ENCODE measurements at regions not wholly inside any gene's neighbourhood (a gene's known extent, or its start where the extent isn't known, plus 50 kb on each side); places are given as distances from the start of the nearest gene placed in this dataset.
"Not testable (repeated sequence)": the region's sequence is repeated elsewhere in the genome, so short reads cannot be mapped to it uniquely, and the experiment has no call there.

GRCh38 chr2:89756616-89757015 is 1065.1 kb downstream of the RPIA start:
- DNase-seq, result not testable (repeated sequence)

DNA sequence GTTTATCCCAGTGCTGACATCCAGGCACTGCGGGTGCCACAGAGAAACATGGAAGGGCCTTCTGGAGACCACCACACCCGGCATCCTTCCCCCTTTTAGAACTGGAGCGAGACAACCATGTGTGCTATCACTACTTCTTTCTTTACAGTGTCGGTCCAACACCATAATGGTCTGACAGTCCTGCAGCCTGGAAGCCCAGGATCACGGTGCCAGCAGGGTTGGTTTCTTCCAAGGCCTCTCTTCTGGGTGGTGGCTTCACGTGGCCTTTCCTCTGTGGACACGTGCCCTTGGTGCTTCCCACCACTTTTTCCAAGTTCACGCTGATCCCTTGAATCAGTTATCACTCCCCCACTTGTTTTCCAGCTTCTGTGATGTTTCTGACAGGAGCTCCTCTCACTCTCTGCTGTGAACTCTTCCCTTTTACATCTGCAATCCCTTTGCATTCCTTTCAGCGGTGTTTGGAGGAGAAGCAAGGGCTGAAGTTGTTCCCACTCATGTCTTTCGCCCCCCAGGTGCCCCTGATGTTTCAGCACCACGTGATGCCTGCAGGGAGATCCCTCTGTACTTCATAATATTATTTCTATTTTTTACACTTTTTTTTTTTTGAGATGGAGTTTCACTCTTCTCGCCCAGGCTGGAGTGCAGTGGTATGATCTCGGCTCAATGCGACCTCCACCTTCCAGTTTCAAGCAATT is 1067.0 kb downstream of the RPIA start:
- not testable (repeated sequence) for DNase-seq

DNA sequence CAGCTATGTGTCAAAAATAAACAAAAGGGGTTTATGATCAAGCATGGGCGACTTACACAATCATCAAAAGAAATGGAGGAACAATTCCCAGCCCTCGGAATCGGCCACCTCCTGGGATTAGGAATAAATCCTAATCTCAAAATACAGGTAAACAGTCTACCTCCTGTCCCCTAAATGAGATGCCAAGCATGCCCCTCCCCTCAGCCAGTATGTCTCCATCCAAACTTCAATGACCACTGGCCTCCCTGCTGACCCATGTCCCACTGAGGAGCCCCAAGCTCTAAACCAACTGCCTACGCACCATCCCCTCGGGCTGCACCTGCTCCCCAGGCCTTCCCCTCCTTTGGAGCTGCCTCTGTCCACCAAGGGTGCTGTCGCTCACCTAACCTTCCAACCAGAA is 1069.3 kb downstream of the RPIA start:
- not testable (repeated sequence) for DNase-seq

DNA sequence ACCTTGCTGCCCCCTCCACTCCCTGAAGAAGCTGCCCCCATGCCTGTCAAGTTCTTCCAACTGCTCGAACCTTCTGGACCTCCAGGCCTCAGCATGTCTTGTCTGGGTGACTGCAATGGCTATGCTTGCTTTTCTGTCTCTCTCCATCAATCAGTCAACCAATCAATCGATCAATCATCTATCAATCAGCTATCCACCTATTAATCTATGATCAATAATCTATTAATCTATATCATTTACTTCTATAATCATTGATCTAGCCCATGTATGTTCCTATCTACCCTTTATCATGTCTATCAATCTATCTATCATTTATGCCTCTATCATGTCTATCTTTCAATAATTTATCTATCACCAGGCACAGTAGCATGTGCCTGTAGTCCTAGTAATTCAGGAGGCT is 1069.7 kb downstream of the RPIA start:
- not testable (repeated sequence) for DNase-seq

DNA sequence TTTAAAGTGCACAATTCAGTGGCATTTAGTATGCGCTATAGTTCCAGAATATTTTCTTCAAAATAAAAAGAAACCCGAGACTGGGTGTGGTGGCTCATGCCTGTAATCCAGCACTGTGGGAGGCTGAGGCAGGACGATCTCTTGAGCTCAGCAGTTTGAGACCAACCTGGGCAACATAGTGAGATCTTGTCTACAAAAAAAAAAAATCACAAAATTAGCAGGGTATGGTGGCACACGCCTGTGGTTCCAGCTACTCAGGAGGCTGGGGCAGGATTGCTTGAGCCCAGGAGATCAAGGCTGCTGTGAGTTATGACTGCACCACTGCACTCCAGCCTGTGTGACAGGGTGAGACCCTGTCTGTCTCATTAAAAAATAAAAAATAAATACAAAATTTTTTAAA is 1070.4 kb downstream of the RPIA start:
- DNase-seq, result not testable (repeated sequence)

- not testable (repeated sequence) for DNase-seq
Measured at GRCh38 chr2:89762461-89763253, 1071.2 kb downstream of the RPIA start.

- DNase-seq, result no peak
Measured at GRCh38 chr2:89763254-89763580, 1071.7 kb downstream of the RPIA start.

DNA sequence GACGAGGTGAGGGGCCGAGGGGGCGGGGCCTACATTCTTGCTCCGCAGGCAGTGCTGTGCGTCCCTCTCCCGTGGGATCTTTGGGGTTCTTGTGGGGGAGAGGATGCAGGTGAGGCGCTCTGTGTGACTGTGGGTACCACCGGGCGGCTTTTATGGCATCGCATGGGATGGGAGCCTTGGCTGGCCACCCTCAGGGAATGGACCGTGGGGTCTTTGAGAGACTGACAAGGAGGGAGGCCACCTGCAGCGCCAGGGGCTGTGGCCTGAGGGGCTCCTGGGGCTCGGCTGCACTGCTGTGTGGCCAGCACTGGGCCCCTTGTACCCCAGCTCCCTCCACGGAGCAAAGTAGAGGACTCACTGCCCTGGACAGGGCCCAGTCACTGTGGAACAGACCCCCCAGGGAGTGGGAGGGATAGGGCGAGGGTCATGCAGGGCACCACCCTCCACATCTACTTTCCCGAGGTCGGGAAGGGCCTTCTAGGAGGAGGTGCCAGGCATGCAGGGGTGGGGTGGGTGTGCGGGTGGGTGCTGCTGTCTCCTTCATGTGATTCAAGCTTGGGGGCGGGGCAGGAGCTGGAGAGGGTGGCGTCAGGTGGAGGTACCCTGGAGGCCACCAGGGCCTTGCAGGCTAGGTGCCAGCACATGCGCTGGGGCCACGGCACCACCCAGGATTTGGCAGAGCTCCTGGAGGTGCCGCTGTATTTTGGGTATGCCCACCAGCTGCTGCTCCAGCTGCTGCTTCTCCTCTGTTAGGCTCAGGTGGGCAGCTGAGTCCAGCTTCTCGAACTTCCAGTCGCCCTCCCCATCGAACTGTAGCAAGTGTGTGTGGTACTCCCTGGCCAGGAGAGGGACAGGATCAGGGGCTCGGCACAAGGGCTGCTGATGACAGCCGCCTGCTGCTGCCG is 1072.4 kb downstream of the RPIA start:
- DNase-seq, result no peak

- not testable (repeated sequence) for DNase-seq
Measured at GRCh38 chr2:89764571-89765360, 1073.3 kb downstream of the RPIA start.

GRCh38 chr2:89765361-89765718 is 1073.9 kb downstream of the RPIA start:
- not testable (repeated sequence) for DNase-seq

DNA sequence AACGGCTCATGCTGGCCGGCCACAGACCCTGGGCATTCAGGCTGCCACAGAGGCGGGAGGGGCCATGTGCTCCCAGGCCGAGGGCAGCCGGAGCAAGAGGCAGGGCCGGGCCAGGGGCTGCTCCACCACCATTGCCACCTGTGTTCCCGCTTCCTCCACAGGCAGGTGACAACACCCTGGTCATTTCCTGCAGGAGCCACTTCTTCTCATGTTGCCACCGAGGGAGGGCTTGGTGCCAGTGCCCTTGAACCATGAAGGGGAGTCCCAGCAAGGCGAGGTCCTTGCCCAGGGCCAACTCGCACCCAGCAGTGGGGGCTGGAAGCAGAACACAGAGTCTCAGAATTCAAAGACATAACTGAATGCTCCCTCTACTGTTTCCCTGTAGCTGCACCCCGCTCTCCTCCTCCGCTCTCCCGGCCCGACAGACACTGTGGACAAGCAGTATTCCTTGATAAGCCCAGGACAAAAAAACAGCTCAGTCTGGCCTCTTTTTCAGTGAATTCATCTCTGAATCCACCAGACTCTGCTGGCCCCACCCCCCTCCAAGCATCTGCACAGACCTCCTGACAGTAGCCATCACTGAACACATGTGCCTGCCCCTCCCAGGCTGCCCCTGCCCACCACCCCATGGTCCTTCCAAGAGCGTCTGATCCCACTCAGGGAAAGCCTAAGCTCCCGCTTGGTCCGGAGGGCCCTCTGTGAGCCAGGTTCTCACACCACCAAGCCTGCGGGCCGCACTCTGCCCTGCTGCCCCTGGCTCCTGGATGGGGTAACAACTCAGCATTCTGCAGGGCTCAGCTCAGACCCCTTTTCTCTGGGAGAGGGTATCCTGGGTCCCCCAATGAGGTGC is 1074.9 kb downstream of the RPIA start:
- not testable (repeated sequence) for DNase-seq

DNA sequence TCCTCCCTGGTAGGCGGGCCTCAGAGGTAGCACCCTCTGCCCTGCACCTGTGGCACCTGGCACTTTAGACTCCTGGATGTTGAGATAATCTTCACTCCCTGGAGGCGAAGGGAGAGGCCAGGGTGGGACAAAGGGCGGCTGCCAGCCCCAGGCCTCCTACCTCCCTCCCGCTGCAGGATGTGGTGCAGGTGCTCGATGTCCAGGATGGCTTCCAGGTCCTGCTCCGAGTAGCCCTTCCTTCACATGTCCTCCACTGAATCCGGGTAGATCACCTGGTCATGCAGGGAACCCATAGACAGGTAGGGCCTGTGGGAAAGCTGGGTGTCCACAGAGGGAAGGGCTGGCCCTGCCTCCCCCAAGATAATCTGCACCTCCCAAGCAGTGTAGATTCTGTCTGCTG is 1075.6 kb downstream of the RPIA start:
- DNase-seq, result not testable (repeated sequence)

- DNase-seq, result no peak
Measured at GRCh38 chr2:89767572-89768435, 1076.3 kb downstream of the RPIA start.

DNA sequence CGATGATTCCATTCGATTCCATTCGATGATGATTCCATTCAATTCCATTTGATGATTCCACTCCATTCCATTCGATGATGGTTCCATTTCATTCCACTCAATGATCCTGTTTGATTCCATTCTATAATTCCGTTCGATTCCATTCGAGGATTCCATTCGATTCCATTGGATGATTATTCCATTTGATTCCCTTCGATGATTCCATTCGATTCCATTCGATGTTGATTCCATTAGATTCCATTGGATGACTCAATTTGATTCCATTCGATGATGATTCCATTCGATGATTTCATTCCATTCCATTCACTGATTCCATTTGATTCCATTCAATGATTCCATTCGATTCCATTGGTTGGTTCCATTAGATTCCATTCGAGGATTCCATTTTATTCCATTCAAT is 1084.4 kb downstream of the RPIA start:
- DNase-seq, result no peak

GRCh38 chr2:89780318-89780717 is 1088.8 kb downstream of the RPIA start:
- DNase-seq, result no peak

DNA sequence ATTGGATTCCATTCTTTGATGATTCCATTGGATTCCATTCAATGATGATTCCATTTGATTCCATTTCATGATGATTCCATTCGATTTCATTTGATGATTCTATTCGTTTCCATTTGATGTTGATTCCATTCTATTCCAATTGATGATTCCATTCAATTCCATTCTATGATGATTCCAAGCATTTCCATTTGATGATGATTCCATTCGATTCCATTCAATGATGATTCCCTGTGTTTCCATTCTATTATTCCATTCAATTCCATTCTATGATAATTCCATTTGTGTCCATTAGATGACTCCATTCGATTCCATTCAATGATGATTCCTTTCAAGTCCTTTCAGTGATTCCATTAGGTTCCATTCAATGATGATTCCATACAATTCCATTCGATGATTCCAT is 1090.5 kb downstream of the RPIA start:
- no peak for DNase-seq

DNA sequence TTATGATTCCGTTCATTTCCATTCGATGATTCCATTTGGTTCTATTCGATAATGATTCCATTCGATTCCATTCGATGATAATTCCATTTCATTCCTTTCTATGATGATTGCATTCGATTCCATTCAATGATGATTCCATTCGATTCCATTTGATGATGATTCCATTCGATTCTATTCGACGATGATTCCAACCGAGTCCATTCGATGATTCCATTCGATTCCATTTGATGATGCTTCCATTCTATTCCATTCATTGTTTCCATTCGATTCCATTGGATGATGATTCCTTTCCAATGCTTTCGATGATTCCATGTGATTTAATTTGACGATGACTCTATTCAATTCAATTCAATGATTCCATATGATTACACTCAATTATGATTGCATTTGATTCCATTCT is 1093.5 kb downstream of the RPIA start:
- no peak for DNase-seq

- not testable (repeated sequence) for DNase-seq
Measured at GRCh38 chr2:89785528-89785927, 1094.1 kb downstream of the RPIA start.

DNA sequence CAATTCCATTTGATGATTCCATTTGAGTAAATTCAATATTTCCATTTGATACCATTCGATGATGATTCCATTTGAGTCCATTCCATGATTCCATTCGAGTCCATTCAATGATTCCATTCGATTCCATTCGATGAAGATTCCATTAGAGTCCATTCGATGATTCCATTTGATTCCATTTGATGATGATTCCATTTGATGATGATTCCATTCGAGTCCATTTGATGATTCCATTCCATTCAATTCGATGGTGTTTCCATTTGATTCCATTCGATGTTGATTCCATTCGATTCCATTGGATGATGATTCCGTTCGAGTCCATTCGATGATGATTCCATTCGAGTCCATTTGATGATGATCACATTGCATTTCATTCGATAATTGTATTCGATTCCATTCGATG is 1095.2 kb downstream of the RPIA start:
- DNase-seq, result not testable (repeated sequence)

- not testable (repeated sequence) for DNase-seq
Measured at GRCh38 chr2:89795530-89795929, 1104.1 kb downstream of the RPIA start.
